ENCODE measurements at regions not wholly inside any gene's neighbourhood (a gene's known extent, or its start where the extent isn't known, plus 50 kb on each side); places are given as distances from the start of the nearest gene placed in this dataset.

DNA sequence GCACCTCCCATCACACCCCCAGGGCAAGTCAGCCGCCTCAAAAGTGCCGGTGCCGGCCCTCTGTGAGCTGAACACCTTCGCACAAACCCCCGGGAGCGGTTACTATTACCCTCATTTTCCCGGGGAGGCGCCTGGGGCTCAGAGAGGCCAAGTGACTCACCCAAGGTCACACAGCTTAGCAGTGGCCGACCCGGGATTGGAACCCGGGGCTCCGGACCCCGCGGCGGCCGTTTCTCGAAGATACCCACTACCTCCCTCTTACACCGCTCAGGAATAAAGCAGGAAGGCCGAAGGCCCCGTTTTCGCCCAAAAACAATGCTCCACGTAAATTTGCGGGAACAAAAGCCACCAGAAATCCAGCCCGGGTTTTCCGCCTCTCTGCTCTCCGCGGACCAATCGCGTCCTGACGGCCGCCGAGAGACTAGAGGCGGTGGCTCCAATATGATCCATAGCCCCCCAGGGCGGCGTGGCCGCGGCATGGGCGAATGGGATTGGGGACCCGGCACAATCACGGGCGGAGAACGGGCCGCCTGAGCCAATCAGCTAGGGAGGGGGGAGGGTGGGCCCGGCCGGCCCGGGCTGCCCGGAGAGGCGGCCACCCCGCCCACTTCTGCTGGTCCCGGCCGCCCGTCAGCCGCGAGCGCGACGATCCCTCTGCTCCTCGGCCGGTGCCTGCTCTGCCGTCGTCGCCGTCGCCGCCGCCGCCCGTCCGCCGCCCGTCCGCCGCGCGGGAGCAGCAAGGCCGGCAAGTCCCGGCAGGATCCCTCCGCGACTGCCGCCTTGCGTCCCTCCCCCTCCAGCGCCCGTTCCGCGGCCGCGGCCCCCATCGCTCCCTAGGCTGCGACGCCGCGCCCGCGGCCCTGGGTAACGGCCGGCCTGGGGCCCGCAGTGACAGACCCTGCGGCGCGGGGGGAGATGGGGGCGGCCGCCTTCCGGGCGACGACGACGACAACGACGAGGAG is 177.0 kb downstream of the OR4M2 start:
- no TSS peak for BruUV-seq (replicated peaks)
- FAIRE-seq (no peak), DNase-seq (ENCODE audit: low read depth, low spot score) (no peak)
- Histone ChIP-seq H3K4me2 (ENCODE audit: insufficient read depth, low read length) (no peak overlapping the region), H3K27ac (ENCODE audit: insufficient read depth, low read depth, low read length) (no peak overlapping the region), H3K36me3 (ENCODE audit: control insufficient read depth in 2 of 2, extremely low read depth in 1 of 2, insufficient read depth in 2 of 2, low read length in 2 of 2) (no peaks in the 10 kb centered on the region), H3K4me3 (replicated peaks in 1 of 3; ENCODE audit: insufficient read depth in 1 of 3, low read depth in 1 of 3, low read length in 3 of 3) (no peak overlapping the region), H4K20me1 (replicated peaks; ENCODE audit: control insufficient read depth, extremely low read depth, insufficient read depth, low read length) (no peaks in the 10 kb centered on the region), H3K4me1 (ENCODE audit: control insufficient read depth, extremely low read depth, insufficient read depth, low read length) (no peaks in the 10 kb centered on the region), H3K9me1 (replicated peaks; ENCODE audit: control insufficient read depth, extremely low read depth, insufficient read depth, low read length) (no peaks in the 10 kb centered on the region), H3K9me3 (replicated peaks; ENCODE audit: control insufficient read depth, insufficient read depth, low read length) (peaks cover 15% of the 10 kb centered on the region), H3K9ac (replicated peaks; ENCODE audit: extremely low read depth, insufficient read depth, low read length) (no peak overlapping the region), H2AFZ (ENCODE audit: low read depth, low read length) (no peak overlapping the region), H3K79me2 (ENCODE audit: control insufficient read depth, insufficient read depth, low read length) (no peaks in the 10 kb centered on the region), H3K27me3 (ENCODE audit: control insufficient read depth in 2 of 2, insufficient read depth in 2 of 2, low read length in 2 of 2) (no peaks in the 10 kb centered on the region)
- intact Hi-C loops (cut with micrococcal nuclease) (no loop called here), dilution Hi-C loops (cut with MboI; ENCODE audit: extremely low pct_ligation_motif_present, low sequenced_read_pairs) (no loop called here)
- CTCF ChIA-PET: no interaction called here
- TF ChIP-seq FOS (IDR thresholded peaks at IDR 0.05; ENCODE audit: borderline replicate concordance, insufficient read depth, low read length): no peak
- TF ChIP-seq GATA2 (IDR thresholded peaks at IDR 0.05; ENCODE audit: insufficient read depth, insufficient read length, low read depth, low read length): no peak
- TF ChIP-seq, protein P1, sequence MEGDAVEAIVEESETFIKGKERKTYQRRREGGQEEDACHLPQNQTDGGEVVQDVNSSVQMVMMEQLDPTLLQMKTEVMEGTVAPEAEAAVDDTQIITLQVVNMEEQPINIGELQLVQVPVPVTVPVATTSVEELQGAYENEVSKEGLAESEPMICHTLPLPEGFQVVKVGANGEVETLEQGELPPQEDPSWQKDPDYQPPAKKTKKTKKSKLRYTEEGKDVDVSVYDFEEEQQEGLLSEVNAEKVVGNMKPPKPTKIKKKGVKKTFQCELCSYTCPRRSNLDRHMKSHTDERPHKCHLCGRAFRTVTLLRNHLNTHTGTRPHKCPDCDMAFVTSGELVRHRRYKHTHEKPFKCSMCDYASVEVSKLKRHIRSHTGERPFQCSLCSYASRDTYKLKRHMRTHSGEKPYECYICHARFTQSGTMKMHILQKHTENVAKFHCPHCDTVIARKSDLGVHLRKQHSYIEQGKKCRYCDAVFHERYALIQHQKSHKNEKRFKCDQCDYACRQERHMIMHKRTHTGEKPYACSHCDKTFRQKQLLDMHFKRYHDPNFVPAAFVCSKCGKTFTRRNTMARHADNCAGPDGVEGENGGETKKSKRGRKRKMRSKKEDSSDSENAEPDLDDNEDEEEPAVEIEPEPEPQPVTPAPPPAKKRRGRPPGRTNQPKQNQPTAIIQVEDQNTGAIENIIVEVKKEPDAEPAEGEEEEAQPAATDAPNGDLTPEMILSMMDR (IDR thresholded peaks at IDR 0.05; ENCODE audit: extremely low read depth in 1 of 2, insufficient read depth in 1 of 2, low read depth in 1 of 2, low read length in 2 of 2): no peak
- TF ChIP-seq MYC (IDR thresholded peaks at IDR 0.05; ENCODE audit: low read depth, low read length): no peak
- POLR2A ChIA-PET: no interaction called here

DNA sequence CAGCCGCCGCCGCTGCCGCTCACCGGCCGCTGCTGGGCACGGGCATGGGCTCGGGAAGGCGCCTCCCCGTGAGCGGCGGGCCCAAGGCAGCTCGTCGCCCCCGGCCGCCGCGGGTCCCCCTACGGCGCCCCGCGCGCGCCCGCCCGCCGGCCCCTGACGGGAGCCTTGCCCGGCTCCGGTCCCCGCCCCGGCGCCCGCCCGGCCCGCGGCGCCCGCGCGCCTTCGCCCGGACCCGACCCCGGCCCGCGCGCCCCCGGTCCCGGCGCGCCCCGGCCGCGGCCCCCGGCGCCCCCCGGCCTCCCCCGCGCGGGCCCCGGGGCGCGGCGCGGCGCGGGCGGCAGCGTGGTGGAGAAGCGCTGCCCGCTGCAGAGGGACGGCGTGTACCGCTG is 177.7 kb downstream of the OR4M2 start:
- peaks cover 15% of the 10 kb centered on the region for H3K9me3 ChIP-seq (replicated peaks; ENCODE audit: control insufficient read depth, insufficient read depth, low read length)
- no peaks in the 10 kb centered on the region for H4K20me1 ChIP-seq (replicated peaks; ENCODE audit: control insufficient read depth, extremely low read depth, insufficient read depth, low read length)
- ChIA-PET CTCF (no interaction called here), POLR2A (no interaction called here)
- FAIRE-seq: no peak
- H3K9me1 ChIP-seq (replicated peaks; ENCODE audit: control insufficient read depth, extremely low read depth, insufficient read depth, low read length): no peaks in the 10 kb centered on the region
- H3K4me3 ChIP-seq (replicated peaks in 1 of 3; ENCODE audit: insufficient read depth in 1 of 3, low read depth in 1 of 3, low read length in 3 of 3): no peak overlapping the region
- no peaks in the 10 kb centered on the region for H3K36me3 ChIP-seq (ENCODE audit: control insufficient read depth in 2 of 2, extremely low read depth in 1 of 2, insufficient read depth in 2 of 2, low read length in 2 of 2)
- no peaks in the 10 kb centered on the region for H3K4me1 ChIP-seq (ENCODE audit: control insufficient read depth, extremely low read depth, insufficient read depth, low read length)
- no peak overlapping the region for H3K9ac ChIP-seq (replicated peaks; ENCODE audit: extremely low read depth, insufficient read depth, low read length)
- H3K27me3 ChIP-seq (ENCODE audit: control insufficient read depth in 2 of 2, insufficient read depth in 2 of 2, low read length in 2 of 2): no peaks in the 10 kb centered on the region
- no peaks in the 10 kb centered on the region for H3K79me2 ChIP-seq (ENCODE audit: control insufficient read depth, insufficient read depth, low read length)
- no peak overlapping the region for H3K27ac ChIP-seq (ENCODE audit: insufficient read depth, low read depth, low read length)
- no peak for DNase-seq (ENCODE audit: low read depth, low spot score)
- no peak for TF ChIP-seq JUN (IDR thresholded peaks at IDR 0.05; ENCODE audit: borderline replicate concordance, insufficient read depth, insufficient read length, low read depth)
- TF ChIP-seq, protein P1 (IDR thresholded peaks at IDR 0.05; ENCODE audit: extremely low read depth in 1 of 2, insufficient read depth in 1 of 2, low read depth in 1 of 2, low read length in 2 of 2): no peak
- no peak for TF ChIP-seq POLR2A (IDR thresholded peaks at IDR 0.05; ENCODE audit: low read depth, low read length)
- dilution Hi-C loops (cut with MboI; ENCODE audit: extremely low pct_ligation_motif_present, low sequenced_read_pairs) (no loop called here), intact Hi-C loops (cut with micrococcal nuclease) (no loop called here)
- no peak overlapping the region for H3K4me2 ChIP-seq (ENCODE audit: insufficient read depth, low read length)
- BruUV-seq (replicated peaks): no TSS peak
- no peak overlapping the region for H2AFZ ChIP-seq (ENCODE audit: low read depth, low read length)
